ENCODE measurements at regions not wholly inside any gene's neighbourhood (a gene's known extent, or its start where the extent isn't known, plus 50 kb on each side); places are given as distances from the start of the nearest gene placed in this dataset.

DNA sequence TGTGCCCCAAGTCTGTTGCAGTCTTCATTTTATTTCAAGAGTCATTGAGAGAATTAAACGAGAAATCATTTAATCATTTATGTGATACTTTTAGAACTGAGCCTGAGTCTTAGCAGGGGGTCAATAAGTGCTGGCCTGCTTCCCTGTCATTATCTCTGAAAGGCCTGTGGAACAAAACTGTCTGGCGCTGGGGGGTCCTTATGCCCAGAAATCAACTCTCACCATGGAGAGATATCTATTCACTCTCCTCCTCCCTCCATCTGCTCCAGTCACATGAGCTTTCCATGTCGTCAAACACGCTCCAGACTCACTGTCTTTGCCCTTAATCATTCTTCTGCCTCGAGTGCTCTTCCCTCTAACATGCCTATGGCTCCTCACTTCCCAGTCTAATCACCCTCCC is 136.8 kb downstream of the ESM1 start:
- DNase-seq: no peak

DNA sequence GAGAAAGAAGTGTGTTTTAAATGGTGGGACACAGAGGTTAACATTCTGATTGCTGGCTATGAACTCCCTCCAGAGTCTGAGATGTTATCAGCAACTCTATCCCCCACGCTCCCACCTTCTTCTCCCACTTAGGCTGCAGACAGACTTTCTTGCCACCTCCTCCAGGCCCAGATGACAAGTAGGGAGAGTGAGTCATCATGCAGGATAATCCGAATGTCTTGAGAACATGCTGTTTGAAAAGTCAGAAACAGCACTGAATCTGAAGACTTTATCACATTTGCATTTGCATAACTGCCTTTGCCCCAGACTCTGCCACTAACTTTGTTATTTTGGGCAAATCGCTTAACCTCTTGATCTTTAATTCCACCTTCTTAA is 139.8 kb downstream of the ESM1 start:
- DNase-seq: no peak

DNA sequence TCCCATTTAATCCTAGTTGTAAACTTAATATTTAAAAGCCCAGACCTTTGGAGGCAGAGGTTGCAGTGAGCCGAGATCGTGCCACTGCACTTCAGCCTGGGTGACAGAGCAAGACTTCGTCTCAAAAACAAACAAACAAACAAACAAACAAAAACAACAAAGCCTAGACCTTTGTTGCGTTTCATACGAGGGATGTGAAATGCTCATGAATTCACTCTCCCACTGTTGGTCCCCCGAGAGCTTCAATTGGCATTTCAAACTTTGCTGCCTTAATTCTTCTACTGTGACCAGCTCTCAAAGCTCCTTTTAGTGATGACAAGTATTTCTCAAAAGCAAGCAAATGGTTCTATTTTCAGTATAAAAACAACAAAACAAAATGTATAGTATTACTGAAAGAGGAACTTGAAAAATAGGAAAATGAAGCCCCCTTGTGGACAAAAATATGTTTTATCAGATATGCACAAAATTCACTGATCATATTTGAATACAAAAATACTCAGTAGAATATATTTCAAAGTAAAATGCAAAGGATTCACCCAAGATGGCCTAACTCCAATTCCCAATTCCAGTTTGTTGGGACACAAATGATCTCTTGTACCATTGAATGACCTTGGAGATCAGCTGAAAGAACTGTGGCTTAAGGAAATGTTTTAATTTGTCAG is 140.4 kb downstream of the ESM1 start:
- no peak for DNase-seq

- no peak for DNase-seq
These were observed 141.1 kb downstream of the ESM1 start for GRCh38 chr5:54844266-54844665.

DNA sequence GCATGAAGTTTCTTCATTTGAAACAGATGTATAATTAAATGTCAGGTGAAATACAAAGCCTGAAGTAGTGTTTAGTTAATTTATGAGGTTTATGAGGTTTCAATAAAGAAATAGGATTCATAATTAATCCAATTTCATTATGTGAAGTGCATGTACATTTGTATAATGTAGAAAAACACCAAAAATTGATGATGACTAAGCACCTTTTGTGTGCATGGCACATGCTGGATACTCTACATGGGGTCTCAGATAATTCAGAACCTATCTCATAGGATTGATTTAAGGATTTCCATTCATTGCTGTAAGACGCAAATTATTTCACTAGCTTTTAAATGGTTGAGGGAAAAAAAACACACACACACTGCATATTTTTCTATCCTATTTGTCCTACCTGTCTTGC is 143.9 kb downstream of the ESM1 start:
- no peak for DNase-seq

DNA sequence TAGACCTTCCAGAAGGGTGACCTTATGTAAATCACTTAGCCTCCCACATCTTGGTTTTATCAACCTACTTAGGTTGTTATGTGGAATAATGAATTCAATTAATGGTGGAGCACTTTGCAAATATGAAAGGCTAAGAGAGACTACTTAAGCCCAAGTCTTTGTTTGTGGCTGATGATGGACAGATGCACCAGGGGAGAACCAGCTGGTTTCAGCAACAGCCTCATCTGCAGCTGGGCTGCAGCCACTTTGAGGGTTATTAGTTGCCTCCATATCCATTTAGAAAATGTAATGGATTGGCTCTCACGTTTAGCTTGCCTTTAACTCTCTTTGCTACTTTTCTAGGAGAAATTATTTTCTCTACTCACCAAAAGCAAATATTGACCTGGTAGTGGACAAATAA is 146.6 kb downstream of the ESM1 start:
- no peak for DNase-seq

- no peak for DNase-seq
These were observed 147.4 kb downstream of the ESM1 start for GRCh38 chr5:54837981-54838380.

DNA sequence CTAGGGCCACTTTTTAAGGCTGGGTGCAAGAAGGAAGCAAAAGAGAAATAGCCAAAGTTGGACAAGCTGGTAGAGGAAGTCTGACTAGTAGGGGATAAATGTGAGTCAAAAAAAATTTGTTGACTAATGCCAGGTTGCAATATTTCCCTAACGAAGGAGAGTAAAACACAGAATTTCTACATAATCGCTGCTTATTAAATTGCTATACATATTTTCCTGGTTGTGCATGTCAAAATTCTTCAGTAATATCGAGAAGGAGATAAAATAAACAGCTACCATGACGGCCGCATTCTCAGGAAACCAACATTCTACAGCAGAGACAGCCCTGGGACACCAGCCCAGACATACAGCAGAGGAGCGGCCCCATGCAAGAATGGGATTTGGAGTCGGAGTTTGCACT is 148.3 kb downstream of the ESM1 start:
- no peak for DNase-seq

- no peak for DNase-seq
These were observed 149.7 kb downstream of the ESM1 start for GRCh38 chr5:54835647-54836046.

DNA sequence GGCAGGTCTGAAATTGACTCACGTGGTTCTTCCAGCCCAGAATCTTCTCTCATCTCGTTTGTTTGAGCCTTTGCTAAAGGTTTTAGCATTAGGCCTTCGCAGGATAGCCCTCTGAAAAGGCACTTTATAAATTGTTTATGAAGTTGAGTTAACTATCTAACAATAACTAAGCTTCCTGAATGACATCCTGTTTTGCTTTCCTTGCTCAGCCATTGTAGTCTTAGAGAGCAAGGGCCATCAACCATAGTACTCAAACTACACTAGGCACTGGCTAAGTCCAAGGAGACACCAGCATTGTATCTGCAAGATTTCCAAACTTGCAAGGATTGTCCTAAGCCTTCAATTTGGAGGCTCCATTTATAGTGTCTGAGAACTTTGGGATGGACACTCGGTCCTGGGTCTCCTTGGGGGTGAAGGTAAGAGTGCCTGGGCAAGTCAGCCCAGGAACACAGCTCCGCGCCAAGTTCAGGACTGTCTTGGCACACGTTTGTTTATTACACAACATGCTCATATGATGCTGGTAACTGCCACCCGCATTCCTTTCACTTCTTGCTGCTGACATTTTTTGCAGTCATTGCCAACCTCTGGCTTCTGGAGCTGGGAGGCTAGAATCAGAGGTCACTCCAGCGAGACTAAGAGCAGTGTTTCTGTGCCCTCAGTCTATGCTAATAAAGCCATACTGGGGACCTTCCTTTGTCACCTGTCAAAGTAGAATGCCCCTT is 151.1 kb downstream of the ESM1 start:
- DNase-seq: no peak

DNA sequence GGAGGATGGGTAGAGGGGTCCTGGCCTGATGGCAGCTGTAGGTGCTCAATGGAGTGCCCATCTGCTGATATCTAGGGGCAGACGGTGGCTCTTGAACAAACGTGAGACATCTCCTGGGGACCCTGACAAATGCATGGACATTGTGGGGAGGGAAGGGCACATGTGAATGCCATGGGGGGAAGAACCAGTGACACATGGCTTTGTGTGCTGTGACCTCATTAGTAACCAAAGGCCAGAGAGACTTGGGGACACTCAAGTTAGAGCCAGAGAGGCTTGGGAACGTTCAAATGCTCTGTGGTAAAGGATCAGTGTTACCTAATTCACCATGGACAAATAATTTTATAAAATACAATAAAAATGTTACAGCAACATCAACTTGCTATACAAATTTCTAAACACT is 151.8 kb downstream of the ESM1 start:
- no peak for DNase-seq

DNA sequence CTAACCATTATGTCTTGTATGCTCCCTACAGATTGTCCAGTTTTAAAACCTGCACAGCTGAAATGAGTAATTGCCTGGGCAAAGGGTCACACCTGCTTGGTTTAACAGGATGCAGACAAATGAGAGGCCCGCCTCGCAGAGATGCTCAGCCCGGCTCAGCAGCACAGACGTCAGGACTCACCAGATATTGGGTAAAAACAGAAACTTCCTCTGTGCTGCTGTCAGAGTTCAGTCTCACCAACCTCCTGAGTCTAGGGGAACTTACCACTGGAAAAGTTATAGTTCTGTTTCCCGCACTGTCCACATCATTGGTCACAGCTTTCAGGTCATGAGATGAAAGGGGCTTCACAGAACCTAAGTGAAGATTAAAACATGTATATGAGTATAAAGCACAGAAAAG is 152.5 kb downstream of the ESM1 start:
- DNase-seq: no peak

GRCh38 chr5:54832045-54832444 is 153.3 kb downstream of the ESM1 start:
- no peak for DNase-seq

- no peak for DNase-seq
These were observed 154.2 kb downstream of the ESM1 start for GRCh38 chr5:54831233-54831632.

DNA sequence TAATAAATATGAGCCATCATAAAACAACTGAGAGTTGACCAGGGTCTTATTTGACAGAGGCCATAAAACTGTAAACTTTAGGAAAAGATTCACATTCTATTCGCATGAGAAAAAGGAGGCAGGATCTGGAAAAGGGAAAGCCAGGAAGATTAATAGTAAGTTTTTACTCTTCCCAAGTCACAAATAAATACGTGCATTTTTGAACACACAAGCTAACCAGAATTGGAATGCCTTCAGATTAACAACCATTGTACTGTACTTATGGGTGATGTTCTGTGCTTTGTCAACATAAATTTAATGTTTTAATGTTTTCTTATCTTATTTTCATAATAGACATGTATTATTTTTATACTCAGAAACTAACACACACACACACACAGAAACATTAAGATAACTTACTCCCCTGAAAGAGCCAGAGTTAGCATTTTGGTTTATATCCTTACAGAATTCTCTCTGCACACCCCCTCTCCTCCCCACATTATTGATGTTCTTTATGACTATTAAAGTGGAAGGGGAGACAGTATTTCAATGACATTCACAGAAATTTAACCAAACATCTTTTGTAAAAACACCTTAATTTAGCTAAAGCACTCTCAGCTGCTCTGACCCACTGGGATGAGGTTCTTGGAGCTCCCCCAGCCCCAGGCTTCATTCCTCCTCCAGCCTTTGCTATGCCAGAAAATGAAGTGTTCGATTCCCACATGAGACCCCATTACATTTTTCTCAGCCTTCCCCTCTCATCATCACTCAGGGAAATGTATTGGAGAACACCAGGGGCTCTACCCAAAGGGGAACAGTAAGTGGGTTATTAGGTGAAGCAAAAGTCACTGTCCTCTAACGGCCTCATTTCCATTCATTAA is 155.5 kb downstream of the ESM1 start:
- no peak for DNase-seq

DNA sequence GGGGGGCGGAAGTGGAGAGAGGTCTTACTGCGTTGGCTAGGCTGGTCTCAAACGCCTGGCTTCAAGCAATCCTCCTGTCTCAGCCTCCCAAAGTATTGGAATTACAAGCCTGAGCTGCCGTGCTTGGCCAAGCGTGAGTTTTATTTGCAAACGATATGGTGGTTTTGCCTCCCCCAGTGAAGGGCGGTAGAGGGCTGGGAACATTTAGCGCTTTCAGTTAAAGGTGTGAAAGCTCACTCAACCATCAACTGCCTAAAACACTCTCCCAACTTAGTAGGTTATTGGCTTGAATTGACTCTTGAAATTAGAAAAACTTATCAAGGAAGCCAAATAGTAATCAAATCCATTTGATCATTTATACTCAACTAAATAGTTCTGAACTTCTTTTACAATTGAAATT is 156.3 kb downstream of the ESM1 start:
- no peak for DNase-seq

DNA sequence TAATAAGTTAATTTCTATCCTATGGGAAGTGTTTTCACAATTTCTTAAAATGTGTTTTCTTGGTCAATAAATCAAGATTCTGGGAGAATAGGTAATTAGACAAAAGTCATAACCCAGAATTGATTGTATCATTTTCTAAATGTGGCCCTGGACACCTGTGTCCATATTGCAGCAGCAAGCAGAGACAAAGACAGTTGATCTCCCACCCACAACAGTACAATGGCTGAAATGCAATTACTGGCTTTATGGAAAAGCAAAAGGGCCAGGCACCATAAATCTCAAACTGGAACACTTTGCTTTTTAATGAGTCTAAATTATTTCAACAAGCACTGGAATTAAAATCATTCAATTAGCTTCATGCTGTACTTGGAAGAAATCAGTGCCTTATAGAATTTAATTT is 157.2 kb downstream of the ESM1 start:
- DNase-seq: no peak

GRCh38 chr5:54825005-54825404 is 160.4 kb downstream of the ESM1 start:
- DNase-seq: no peak

DNA sequence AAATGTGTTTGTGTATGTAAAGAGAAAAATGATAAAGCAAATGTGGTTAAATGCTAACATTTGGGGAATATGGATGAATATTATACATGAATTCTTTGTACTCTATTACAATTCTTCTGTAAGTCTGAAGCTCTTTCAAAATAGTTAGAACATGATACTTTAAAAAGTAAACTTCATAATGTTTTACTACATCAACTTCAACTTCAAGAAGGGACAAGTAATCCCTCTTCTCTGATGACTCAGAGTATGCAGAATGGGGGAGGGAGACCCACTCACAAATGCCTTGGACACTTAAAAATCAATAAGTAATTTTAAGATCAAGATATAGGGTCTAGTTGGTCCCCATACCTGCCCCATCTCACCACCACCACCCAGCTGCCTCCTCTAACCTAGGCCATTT is 162.4 kb downstream of the ESM1 start:
- DNase-seq: no peak

DNA sequence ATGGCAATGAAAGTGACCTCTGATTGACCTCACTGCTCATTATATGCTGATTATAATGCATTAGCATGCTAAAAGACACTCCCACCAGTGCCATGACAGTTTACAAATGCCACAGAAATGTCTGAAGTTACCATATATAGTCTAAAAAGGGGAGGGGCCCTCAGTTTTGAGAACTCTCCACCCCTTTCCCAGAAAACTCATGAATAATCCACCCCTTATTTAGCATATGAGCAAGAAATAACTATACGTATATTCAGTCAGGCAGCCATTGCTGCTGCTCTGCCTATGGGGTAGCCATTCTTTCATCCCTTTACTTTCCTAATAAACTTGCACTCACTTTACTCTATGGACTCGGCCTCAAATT is 163.1 kb downstream of the ESM1 start:
- DNase-seq: no peak

GRCh38 chr5:54821445-54822323 is 163.7 kb downstream of the ESM1 start:
- no peak for DNase-seq

GRCh38 chr5:54820346-54821134 is 164.9 kb downstream of the ESM1 start:
- no peak for DNase-seq

All from 8988T (cell line).